T-cell (primary cell): ENCODE measurements at regions not wholly inside any gene's neighbourhood (a gene's known extent, or its start where the extent isn't known, plus 50 kb on each side); places are given as distances from the start of the nearest gene placed in this dataset.

ENCODE experiments used
- ATAC-seq, 4 experiments: fragments of 200-7000 bp in 3 of 4; fragments of 150-1000 bp in 1 of 4; cut with Tn5 transposase; replicated peaks in 1 of 4; 1 replicate in 3 of 4; 2 replicates in 1 of 4; pipeline ENCODE4 v1.10.0; 2021; ENCODE audit warnings: moderate library complexity in 3 of 4, mild to moderate bottlenecking in 2 of 4, moderate number of reproducible peaks in 1 of 4
- CTCF ChIA-PET, 2 donors: fragments of 300-600 bp; sonication (Branson Sonifier 250); formaldehyde crosslinking; loops; one replicate each; lab custom pipeline; 2022; ENCODE audit warnings: antibody characterized with exemption in 2 of 2; lab: Charles Lee
- POLR2A ChIA-PET, 2 donors: fragments of 300-600 bp; sonication (Branson Sonifier 250); formaldehyde crosslinking; loops; one replicate each; lab custom pipeline; 2022; ENCODE audit warnings: antibody characterized with exemption in 2 of 2; lab: Charles Lee
- DNase-seq, 35 experiments: peaks; one replicate each; pipeline versions ENCODE4 v3.0.0 to v3.0.0-alpha.2; 2013 to 2023
- H3K27ac ChIP-seq: one replicate; pipeline ENCODE4 v1.5.1; 2013; ENCODE audit warnings: low read length
- H3K27me3 ChIP-seq, 2 experiments: replicated peaks in 1 of 2; 1 replicate in 1 of 2; 2 replicates in 1 of 2; pipeline versions ENCODE4 v1.6.1 to v1.7.0; 2013; ENCODE audit warnings: low read length in 1 of 2, mixed read lengths in 1 of 2; ENCODE audit not compliant: control insufficient read depth in 2 of 2, insufficient read depth in 2 of 2; ENCODE audit errors: extremely low read depth in 1 of 2
- H3K36me3 ChIP-seq, 2 donors: 1 replicate in 1 of 2; 2 replicates in 1 of 2; pipeline versions ENCODE4 v1.6.1 to v1.7.0; 2013; ENCODE audit warnings: low read length in 1 of 2; ENCODE audit not compliant: control insufficient read depth in 2 of 2, insufficient read depth in 1 of 2; ENCODE audit errors: extremely low read depth in 1 of 2
- H3K4me1 ChIP-seq, 2 experiments: 1 replicate in 1 of 2; 2 replicates in 1 of 2; pipeline versions ENCODE4 v1.6.1 to v1.7.0; 2013; ENCODE audit warnings: low read length in 2 of 2, mixed read lengths in 1 of 2; ENCODE audit not compliant: insufficient read depth in 2 of 2, control insufficient read depth in 1 of 2; ENCODE audit errors: extremely low read depth in 1 of 2
- H3K4me3 ChIP-seq, 2 donors: 1 replicate in 1 of 2; 2 replicates in 1 of 2; pipeline versions ENCODE4 v1.5.1 to v1.7.0; 2013; ENCODE audit warnings: mild to moderate bottlenecking in 2 of 2, low read length in 1 of 2, moderate library complexity in 1 of 2; ENCODE audit not compliant: control insufficient read depth in 1 of 2; ENCODE audit errors: extremely low read depth in 1 of 2
- H3K9me3 ChIP-seq: 2 replicates; pipeline ENCODE4 v1.7.0; 2013
- H3K27ac Mint-ChIP-seq, 2 donors: one replicate each; pipeline ENCODE4 v1.8.0; 2020 to 2021; ENCODE audit warnings: mild to moderate bottlenecking in 2 of 2, mixed read lengths in 2 of 2
- H3K27me3 Mint-ChIP-seq, 2 donors: one replicate each; pipeline ENCODE4 v1.8.0; 2021 to 2022; ENCODE audit warnings: mixed read lengths in 2 of 2
- H3K36me3 Mint-ChIP-seq: one replicate; pipeline ENCODE4 v1.8.0; 2021; ENCODE audit warnings: mixed read lengths
- H3K4me1 Mint-ChIP-seq, 3 donors: one replicate each; pipeline ENCODE4 v1.8.0; 2020 to 2022; ENCODE audit warnings: mixed read lengths in 3 of 3, mild to moderate bottlenecking in 1 of 3
- H3K4me3 Mint-ChIP-seq, 3 donors: one replicate each; pipeline ENCODE4 v1.8.0; 2020 to 2022; ENCODE audit warnings: mild to moderate bottlenecking in 3 of 3, mixed read lengths in 3 of 3, moderate library complexity in 3 of 3
- H3K9me3 Mint-ChIP-seq, 3 donors: one replicate each; pipeline ENCODE4 v1.8.0; 2020 to 2022; ENCODE audit warnings: mixed read lengths in 3 of 3
- WGBS: methylation state at CpG from one replicate; pipeline ENCODE4 v1.1.5; 2013; ENCODE audit warnings: missing lambda C conversion rate; ENCODE audit not compliant: insufficient coverage; 5-methylcytosine and 5-hydroxymethylcytosine counted together

GRCh38 chr16:80389338-80389737 lies 151.5 kb upstream of the DYNLRB2 start:
- no peak overlapping the region for H3K4me3 ChIP-seq
- ChIA-PET POLR2A (no interaction called here), CTCF (no interaction called here)
- peaks cover 20 to 35% of the 10 kb centered on the region in 2 donors for H3K27me3 Mint-ChIP-seq
- ATAC-seq (no peak), DNase-seq (no peak)
- H3K36me3 Mint-ChIP-seq = no peaks in the 10 kb centered on the region
- H3K27ac Mint-ChIP-seq = no peak overlapping the region
- H3K9me3 Mint-ChIP-seq = peaks cover 0 to 4% (median 4%) of the 10 kb centered on the region in 3 donors
- no peak overlapping the region for H3K4me3 Mint-ChIP-seq
- no peaks in the 10 kb centered on the region for H3K4me1 ChIP-seq
- H3K4me1 Mint-ChIP-seq = no peaks in the 10 kb centered on the region
- peaks cover 0 to 14% of the 10 kb centered on the region in 2 experiments for H3K27me3 ChIP-seq
- no peaks in the 10 kb centered on the region for H3K36me3 ChIP-seq
- 64% methylated on average over 9 of the region's 9 CpGs for WGBS
- H3K27ac ChIP-seq = no peak overlapping the region
- no peaks in the 10 kb centered on the region for H3K9me3 ChIP-seq

GRCh38 chr16:80387318-80387921 lies 153.4 kb upstream of the DYNLRB2 start:
- H3K36me3 ChIP-seq = no peaks in the 10 kb centered on the region
- H3K9me3 Mint-ChIP-seq = no peaks in the 10 kb centered on the region
- no peaks in the 10 kb centered on the region for H3K4me1 Mint-ChIP-seq
- peaks cover 28 to 46% of the 10 kb centered on the region in 2 donors for H3K27me3 Mint-ChIP-seq
- H3K27me3 ChIP-seq = peaks cover 0 to 14% of the 10 kb centered on the region in 2 experiments
- H3K27ac ChIP-seq = no peak overlapping the region
- DNase-seq (no peak), ATAC-seq (no peak)
- POLR2A ChIA-PET = no interaction called here
- H3K4me1 ChIP-seq = no peaks in the 10 kb centered on the region
- H3K36me3 Mint-ChIP-seq = no peaks in the 10 kb centered on the region
- CTCF ChIA-PET = no interaction called here
- H3K4me3 Mint-ChIP-seq = no peak overlapping the region
- no peak overlapping the region for H3K4me3 ChIP-seq
- no peak overlapping the region for H3K27ac Mint-ChIP-seq
- H3K9me3 ChIP-seq = no peaks in the 10 kb centered on the region
- WGBS = 72% methylated on average over 8 of the region's 15 CpGs

GRCh38 chr16:80384862-80385261 lies 155.9 kb upstream of the DYNLRB2 start:
- no peaks in the 10 kb centered on the region for H3K4me1 ChIP-seq
- no peak overlapping the region for H3K4me3 ChIP-seq
- ATAC-seq = no peak
- CTCF ChIA-PET = no interaction called here
- Mint-ChIP-seq H3K9me3 (no peaks in the 10 kb centered on the region), H3K27ac (no peak overlapping the region), H3K27me3 (peaks cover 29 to 45% of the 10 kb centered on the region in 2 donors), H3K36me3 (no peaks in the 10 kb centered on the region), H3K4me1 (no peaks in the 10 kb centered on the region), H3K4me3 (no peak overlapping the region)
- POLR2A ChIA-PET = no interaction called here
- H3K27ac ChIP-seq = no peak overlapping the region
- H3K27me3 ChIP-seq = peaks cover 0 to 14% of the 10 kb centered on the region in 2 experiments
- H3K9me3 ChIP-seq = no peaks in the 10 kb centered on the region
- no peaks in the 10 kb centered on the region for H3K36me3 ChIP-seq
- DNase-seq = no peak

GRCh38 chr16:80380514-80380913 lies 160.3 kb upstream of the DYNLRB2 start:
- no peaks in the 10 kb centered on the region for H3K4me1 ChIP-seq
- no peak for ATAC-seq
- no peak overlapping the region for H3K4me3 Mint-ChIP-seq
- DNase-seq = no peak
- no peaks in the 10 kb centered on the region for H3K9me3 ChIP-seq
- 100% methylated on average over 1 of the region's 4 CpGs for WGBS
- H3K4me1 Mint-ChIP-seq = no peaks in the 10 kb centered on the region
- no peak overlapping the region for H3K27ac ChIP-seq
- CTCF ChIA-PET = no interaction called here
- H3K9me3 Mint-ChIP-seq = no peaks in the 10 kb centered on the region
- no peak overlapping the region for H3K27ac Mint-ChIP-seq
- no peaks in the 10 kb centered on the region for H3K36me3 ChIP-seq
- H3K27me3 Mint-ChIP-seq = peaks cover 23 to 29% of the 10 kb centered on the region in 2 donors
- POLR2A ChIA-PET = no interaction called here
- H3K36me3 Mint-ChIP-seq = no peaks in the 10 kb centered on the region
- H3K27me3 ChIP-seq = peaks cover 0 to 3% of the 10 kb centered on the region in 2 experiments
- H3K4me3 ChIP-seq = no peak overlapping the region

- Histone ChIP-seq H3K9me3 (no peaks in the 10 kb centered on the region), H3K27me3 (peaks cover 0 to 3% of the 10 kb centered on the region in 2 experiments), H3K27ac (no peak overlapping the region), H3K36me3 (no peaks in the 10 kb centered on the region), H3K4me3 (no peak overlapping the region), H3K4me1 (no peaks in the 10 kb centered on the region)
- Mint-ChIP-seq H3K4me3 (no peak overlapping the region), H3K27ac (no peak overlapping the region), H3K36me3 (no peaks in the 10 kb centered on the region), H3K4me1 (no peaks in the 10 kb centered on the region), H3K9me3 (peaks cover 2 to 4% (median 4%) of the 10 kb centered on the region in 3 donors), H3K27me3 (peaks cover 12 to 14% of the 10 kb centered on the region in 2 donors)
- ChIA-PET POLR2A (no interaction called here), CTCF (no interaction called here)
- WGBS = 71% methylated on average over 3 of the region's 16 CpGs
- ATAC-seq (no peak), DNase-seq (no peak)
Observed at GRCh38 chr16:80377096-80377956, 163.5 kb upstream of the DYNLRB2 start.

GRCh38 chr16:80375973-80376372 lies 164.8 kb upstream of the DYNLRB2 start:
- POLR2A ChIA-PET = no interaction called here
- H3K27me3 Mint-ChIP-seq = peaks cover 5 to 9% of the 10 kb centered on the region in 2 donors
- no peaks in the 10 kb centered on the region for H3K4me1 Mint-ChIP-seq

More at GRCh38 chr16:80375973-80376372, 164.8 kb upstream of the DYNLRB2 start:
- Histone ChIP-seq H3K27ac (no peak overlapping the region), H3K4me3 (no peak overlapping the region), H3K36me3 (no peaks in the 10 kb centered on the region), H3K27me3 (peaks cover 0 to 3% of the 10 kb centered on the region in 2 experiments), H3K4me1 (no peaks in the 10 kb centered on the region), H3K9me3 (no peaks in the 10 kb centered on the region)
- DNase-seq (no peak), ATAC-seq (no peak)
- Mint-ChIP-seq H3K36me3 (no peaks in the 10 kb centered on the region), H3K27ac (no peak overlapping the region), H3K9me3 (peaks cover 2 to 4% (median 4%) of the 10 kb centered on the region in 3 donors), H3K4me3 (no peak overlapping the region)
- CTCF ChIA-PET = no interaction called here
